ENCODE measurements at regions not wholly inside any gene's neighbourhood (a gene's known extent, or its start where the extent isn't known, plus 50 kb on each side); places are given as distances from the start of the nearest gene placed in this dataset.

- no peaks in the 10 kb centered on the region for H3K27me3 ChIP-seq (ENCODE audit: control insufficient read depth, insufficient read depth, low read length)
- 53% methylated on average over 3 of the region's 6 CpGs for WGBS (ENCODE audit: insufficient coverage, low lambda C conversion rate)
- H3K9me3 ChIP-seq (ENCODE audit: control insufficient read depth, low read depth, low read length): no peaks in the 10 kb centered on the region
- H3K36me3 ChIP-seq (ENCODE audit: control insufficient read depth, insufficient read depth, low read length): no peaks in the 10 kb centered on the region
- no peaks in the 10 kb centered on the region for H3K4me1 ChIP-seq (ENCODE audit: control insufficient read depth, insufficient read depth, low read length)
- no peak overlapping the region for H3K4me3 ChIP-seq (ENCODE audit: low read length)
- H3K27ac ChIP-seq (ENCODE audit: low read length): no peak overlapping the region
- DNase-seq: peak in 1 of 2 donors; percentile 18
Measured at GRCh38 chr16:76900285-76901263, 290.4 kb upstream of the MON1B start.

- H3K36me3 ChIP-seq (ENCODE audit: control insufficient read depth, insufficient read depth, low read length): no peaks in the 10 kb centered on the region
- no peak overlapping the region for H3K4me3 ChIP-seq (ENCODE audit: low read length)
Measured at GRCh38 chr16:76906552-76906951, 284.4 kb upstream of the MON1B start.

GRCh38 chr16:76910931-76911330 is 280.1 kb upstream of the MON1B start:
- Histone ChIP-seq H3K27me3 (ENCODE audit: control insufficient read depth, insufficient read depth, low read length) (no peaks in the 10 kb centered on the region), H3K9me3 (ENCODE audit: control insufficient read depth, low read depth, low read length) (no peaks in the 10 kb centered on the region), H3K4me3 (ENCODE audit: low read length) (no peak overlapping the region), H3K27ac (ENCODE audit: low read length) (no peak overlapping the region), H3K4me1 (ENCODE audit: control insufficient read depth, insufficient read depth, low read length) (no peaks in the 10 kb centered on the region), H3K36me3 (ENCODE audit: control insufficient read depth, insufficient read depth, low read length) (no peaks in the 10 kb centered on the region)
- DNase-seq: no peak
- no CpG with 5 or more reads among the region's 3 CpGs for WGBS (ENCODE audit: insufficient coverage, low lambda C conversion rate)

More at GRCh38 chr16:76906552-76906951, 284.4 kb upstream of the MON1B start:
- no peaks in the 10 kb centered on the region for H3K4me1 ChIP-seq (ENCODE audit: control insufficient read depth, insufficient read depth, low read length)
- H3K9me3 ChIP-seq (ENCODE audit: control insufficient read depth, low read depth, low read length): no peaks in the 10 kb centered on the region
- H3K27ac ChIP-seq (ENCODE audit: low read length): no peak overlapping the region
- H3K27me3 ChIP-seq (ENCODE audit: control insufficient read depth, insufficient read depth, low read length): no peaks in the 10 kb centered on the region
- WGBS (ENCODE audit: insufficient coverage, low lambda C conversion rate): no CpG with 5 or more reads among the region's 2 CpGs
- no peak for DNase-seq

- H3K4me3 ChIP-seq (ENCODE audit: low read length): no peak overlapping the region
- no peak overlapping the region for H3K27ac ChIP-seq (ENCODE audit: low read length)
- no peak for DNase-seq
- no peaks in the 10 kb centered on the region for H3K4me1 ChIP-seq (ENCODE audit: control insufficient read depth, insufficient read depth, low read length)
- no CpG with 5 or more reads among the region's 1 CpG for WGBS (ENCODE audit: insufficient coverage, low lambda C conversion rate)
- no peaks in the 10 kb centered on the region for H3K27me3 ChIP-seq (ENCODE audit: control insufficient read depth, insufficient read depth, low read length)
- no peaks in the 10 kb centered on the region for H3K36me3 ChIP-seq (ENCODE audit: control insufficient read depth, insufficient read depth, low read length)
- no peaks in the 10 kb centered on the region for H3K9me3 ChIP-seq (ENCODE audit: control insufficient read depth, low read depth, low read length)
Measured at GRCh38 chr16:76913046-76913445, 277.9 kb upstream of the MON1B start.

GRCh38 chr16:76926042-76926441 is 264.9 kb upstream of the MON1B start:
- peak; percentile 46 to 67 for DNase-seq
- H3K4me1 ChIP-seq (ENCODE audit: control insufficient read depth, insufficient read depth, low read length): no peaks in the 10 kb centered on the region
- no peak overlapping the region for H3K4me3 ChIP-seq (ENCODE audit: low read length)
- WGBS (ENCODE audit: insufficient coverage, low lambda C conversion rate): no CpG with 5 or more reads among the region's 2 CpGs
- H3K27me3 ChIP-seq (ENCODE audit: control insufficient read depth, insufficient read depth, low read length): no peaks in the 10 kb centered on the region
- no peaks in the 10 kb centered on the region for H3K36me3 ChIP-seq (ENCODE audit: control insufficient read depth, insufficient read depth, low read length)
- peak overlapping the region; percentile 17 for H3K27ac ChIP-seq (ENCODE audit: low read length)
- no peaks in the 10 kb centered on the region for H3K9me3 ChIP-seq (ENCODE audit: control insufficient read depth, low read depth, low read length)

- Histone ChIP-seq H3K4me1 (ENCODE audit: control insufficient read depth, insufficient read depth, low read length) (no peaks in the 10 kb centered on the region), H3K27me3 (ENCODE audit: control insufficient read depth, insufficient read depth, low read length) (no peaks in the 10 kb centered on the region), H3K36me3 (ENCODE audit: control insufficient read depth, insufficient read depth, low read length) (no peaks in the 10 kb centered on the region), H3K4me3 (ENCODE audit: low read length) (no peak overlapping the region), H3K9me3 (ENCODE audit: control insufficient read depth, low read depth, low read length) (no peaks in the 10 kb centered on the region), H3K27ac (ENCODE audit: low read length) (no peak overlapping the region)
- DNase-seq: peak in 1 of 2 donors; percentile 4
- no CpG with 5 or more reads among the region's 1 CpG for WGBS (ENCODE audit: insufficient coverage, low lambda C conversion rate)
Measured at GRCh38 chr16:76926595-76926994, 264.4 kb upstream of the MON1B start.

GRCh38 chr16:76931186-76931585 is 259.8 kb upstream of the MON1B start:
- H3K36me3 ChIP-seq (ENCODE audit: control insufficient read depth, insufficient read depth, low read length): no peaks in the 10 kb centered on the region
- H3K4me1 ChIP-seq (ENCODE audit: control insufficient read depth, insufficient read depth, low read length): no peaks in the 10 kb centered on the region
- H3K4me3 ChIP-seq (ENCODE audit: low read length): no peak overlapping the region
- H3K27ac ChIP-seq (ENCODE audit: low read length): no peak overlapping the region
- no CpG with 5 or more reads among the region's 1 CpG for WGBS (ENCODE audit: insufficient coverage, low lambda C conversion rate)
- no peaks in the 10 kb centered on the region for H3K9me3 ChIP-seq (ENCODE audit: control insufficient read depth, low read depth, low read length)
- DNase-seq: no peak
- H3K27me3 ChIP-seq (ENCODE audit: control insufficient read depth, insufficient read depth, low read length): no peaks in the 10 kb centered on the region

- Histone ChIP-seq H3K27ac (ENCODE audit: low read length) (no peak overlapping the region), H3K4me1 (ENCODE audit: control insufficient read depth, insufficient read depth, low read length) (no peaks in the 10 kb centered on the region), H3K27me3 (ENCODE audit: control insufficient read depth, insufficient read depth, low read length) (no peaks in the 10 kb centered on the region), H3K4me3 (ENCODE audit: low read length) (no peak overlapping the region), H3K9me3 (ENCODE audit: control insufficient read depth, low read depth, low read length) (no peaks in the 10 kb centered on the region), H3K36me3 (ENCODE audit: control insufficient read depth, insufficient read depth, low read length) (no peaks in the 10 kb centered on the region)
- WGBS (ENCODE audit: insufficient coverage, low lambda C conversion rate): 89% methylated on average over 1 of the region's 1 CpG
- no peak for DNase-seq
Measured at GRCh38 chr16:76932541-76933211, 258.3 kb upstream of the MON1B start.

- Histone ChIP-seq H3K9me3 (ENCODE audit: control insufficient read depth, low read depth, low read length) (no peaks in the 10 kb centered on the region), H3K27me3 (ENCODE audit: control insufficient read depth, insufficient read depth, low read length) (peaks cover 2% of the 10 kb centered on the region), H3K36me3 (ENCODE audit: control insufficient read depth, insufficient read depth, low read length) (no peaks in the 10 kb centered on the region), H3K27ac (ENCODE audit: low read length) (no peak overlapping the region), H3K4me3 (ENCODE audit: low read length) (no peak overlapping the region), H3K4me1 (ENCODE audit: control insufficient read depth, insufficient read depth, low read length) (no peaks in the 10 kb centered on the region)
- DNase-seq: no peak
- no CpG with 5 or more reads among the region's 1 CpG for WGBS (ENCODE audit: insufficient coverage, low lambda C conversion rate)
Measured at GRCh38 chr16:76940251-76940650, 250.7 kb upstream of the MON1B start.

- H3K27ac ChIP-seq (ENCODE audit: low read length): no peak overlapping the region
- WGBS (ENCODE audit: insufficient coverage, low lambda C conversion rate): no CpG with 5 or more reads among the region's 1 CpG
- peaks cover 2% of the 10 kb centered on the region for H3K27me3 ChIP-seq (ENCODE audit: control insufficient read depth, insufficient read depth, low read length)
- H3K9me3 ChIP-seq (ENCODE audit: control insufficient read depth, low read depth, low read length): no peaks in the 10 kb centered on the region
- no peaks in the 10 kb centered on the region for H3K36me3 ChIP-seq (ENCODE audit: control insufficient read depth, insufficient read depth, low read length)
- no peak overlapping the region for H3K4me3 ChIP-seq (ENCODE audit: low read length)
- DNase-seq: no peak
- no peaks in the 10 kb centered on the region for H3K4me1 ChIP-seq (ENCODE audit: control insufficient read depth, insufficient read depth, low read length)
Measured at GRCh38 chr16:76941113-76941512, 249.9 kb upstream of the MON1B start.

Measured in large intestine (tissue), 3 donors.